ENCODE measurements at regions not wholly inside any gene's neighbourhood (a gene's known extent, or its start where the extent isn't known, plus 50 kb on each side); places are given as distances from the start of the nearest gene placed in this dataset.
"Not testable (repeated sequence)": the region's sequence is repeated elsewhere in the genome, so short reads cannot be mapped to it uniquely, and the experiment has no call there.

- TF ChIP-seq CTCF (IDR thresholded peaks at IDR 0.05; ENCODE audit: control extremely low read depth, extremely low read depth) = no peak
- WGBS, 2 donors = 91 to 95% methylated on average over 32 of the region's 32 CpGs
- ATAC-seq (ENCODE audit: insufficient read depth, low FRiP score) = no peak
These were observed 613.2 kb downstream of the KCNJ18 start for GRCh38 chr17:22305356-22306071.

GRCh38 chr17:22310292-22310691, 618.0 kb downstream of the KCNJ18 start:
- not testable (repeated sequence) for H3K27ac ChIP-seq (ENCODE audit: low read depth in 1 of 2, low read length in 1 of 2); H3K4me3 ChIP-seq; ATAC-seq (ENCODE audit: insufficient read depth, low FRiP score); H3K4me1 ChIP-seq (ENCODE audit: control insufficient read depth in 5 of 5, insufficient read depth in 5 of 5, low read length in 5 of 5); DNase-seq; H3K9ac ChIP-seq (ENCODE audit: insufficient read depth in 1 of 2, low read length in 2 of 2); H3K36me3 ChIP-seq (ENCODE audit: control insufficient read depth in 4 of 4, insufficient read depth in 4 of 4, low read length in 4 of 4); H3K27me3 ChIP-seq (ENCODE audit: control insufficient read depth in 3 of 3, insufficient read depth in 3 of 3, low read length in 2 of 3)
- WGBS, 2 donors = 69 to 80% methylated on average over 7 of the region's 7 CpGs
- peaks cover 0 to 11% (median 3%) of the 10 kb centered on the region in 4 donors for H3K9me3 ChIP-seq (ENCODE audit: control insufficient read depth in 4 of 4, insufficient read depth in 3 of 4, low read length in 3 of 4)

More at GRCh38 chr17:22305356-22306071, 613.2 kb downstream of the KCNJ18 start:
- Histone ChIP-seq H3K36me3 (ENCODE audit: control insufficient read depth in 4 of 4, insufficient read depth in 4 of 4, low read length in 4 of 4) (no peaks in the 10 kb centered on the region), H3K27ac (ENCODE audit: low read depth in 1 of 2, low read length in 1 of 2) (no peak overlapping the region), H3K4me1 (ENCODE audit: control insufficient read depth in 5 of 5, insufficient read depth in 5 of 5, low read length in 5 of 5) (no peaks in the 10 kb centered on the region), H3K27me3 (ENCODE audit: control insufficient read depth in 3 of 3, insufficient read depth in 3 of 3, low read length in 2 of 3) (no peaks in the 10 kb centered on the region), H3K9me3 (ENCODE audit: control insufficient read depth in 4 of 4, insufficient read depth in 3 of 4, low read length in 3 of 4) (peaks cover 0 to 36% (median 8%) of the 10 kb centered on the region in 4 donors), H3K9ac (ENCODE audit: insufficient read depth in 1 of 2, low read length in 2 of 2) (no peak overlapping the region), H3K4me3 (no peak overlapping the region)
- DNase-seq = no peak

- H3K9me3 ChIP-seq (ENCODE audit: control insufficient read depth in 4 of 4, insufficient read depth in 3 of 4, low read length in 3 of 4) = peaks cover 0 to 11% (median 0%) of the 10 kb centered on the region in 4 donors
- no peak for ATAC-seq (ENCODE audit: insufficient read depth, low FRiP score)
- no peaks in the 10 kb centered on the region for H3K36me3 ChIP-seq (ENCODE audit: control insufficient read depth in 4 of 4, insufficient read depth in 4 of 4, low read length in 4 of 4)
- no peak for TF ChIP-seq CTCF (IDR thresholded peaks at IDR 0.05; ENCODE audit: control extremely low read depth, extremely low read depth)
- WGBS, 2 donors = 60 to 65% methylated on average over 26 of the region's 26 CpGs
- H3K4me3 ChIP-seq = no peak overlapping the region
- no peak for DNase-seq
- H3K4me1 ChIP-seq (ENCODE audit: control insufficient read depth in 5 of 5, insufficient read depth in 5 of 5, low read length in 5 of 5) = no peaks in the 10 kb centered on the region
- H3K27ac ChIP-seq (ENCODE audit: low read depth in 1 of 2, low read length in 1 of 2) = no peak overlapping the region
- no peaks in the 10 kb centered on the region for H3K27me3 ChIP-seq (ENCODE audit: control insufficient read depth in 3 of 3, insufficient read depth in 3 of 3, low read length in 2 of 3)
- no peak overlapping the region for H3K9ac ChIP-seq (ENCODE audit: insufficient read depth in 1 of 2, low read length in 2 of 2)
These were observed 618.7 kb downstream of the KCNJ18 start for GRCh38 chr17:22310717-22311686.

GRCh38 chr17:22321001-22321400, 628.7 kb downstream of the KCNJ18 start:
- not testable (repeated sequence) for H3K36me3 ChIP-seq (ENCODE audit: control insufficient read depth in 4 of 4, insufficient read depth in 4 of 4, low read length in 4 of 4); H3K4me1 ChIP-seq (ENCODE audit: control insufficient read depth in 5 of 5, insufficient read depth in 5 of 5, low read length in 5 of 5); H3K9ac ChIP-seq (ENCODE audit: insufficient read depth in 1 of 2, low read length in 2 of 2); H3K27me3 ChIP-seq (ENCODE audit: control insufficient read depth in 3 of 3, insufficient read depth in 3 of 3, low read length in 2 of 3); DNase-seq; H3K4me3 ChIP-seq; H3K9me3 ChIP-seq (ENCODE audit: control insufficient read depth in 4 of 4, insufficient read depth in 3 of 4, low read length in 3 of 4); H3K27ac ChIP-seq (ENCODE audit: low read depth in 1 of 2, low read length in 1 of 2); ATAC-seq (ENCODE audit: insufficient read depth, low FRiP score)
- 70 to 83% methylated on average over 4 of the region's 4 CpGs for WGBS, 2 donors

GRCh38 chr17:22322893-22323550, 630.7 kb downstream of the KCNJ18 start:
- H3K9ac ChIP-seq (ENCODE audit: insufficient read depth in 1 of 2, low read length in 2 of 2); ATAC-seq (ENCODE audit: insufficient read depth, low FRiP score): not testable (repeated sequence)
- WGBS, 2 donors = 70 to 76% methylated on average over 11 of the region's 11 CpGs

More at GRCh38 chr17:22322893-22323550, 630.7 kb downstream of the KCNJ18 start:
- not testable (repeated sequence) for H3K4me3 ChIP-seq; H3K27me3 ChIP-seq (ENCODE audit: control insufficient read depth in 3 of 3, insufficient read depth in 3 of 3, low read length in 2 of 3); H3K4me1 ChIP-seq (ENCODE audit: control insufficient read depth in 5 of 5, insufficient read depth in 5 of 5, low read length in 5 of 5); H3K9me3 ChIP-seq (ENCODE audit: control insufficient read depth in 4 of 4, insufficient read depth in 3 of 4, low read length in 3 of 4); DNase-seq; H3K36me3 ChIP-seq (ENCODE audit: control insufficient read depth in 4 of 4, insufficient read depth in 4 of 4, low read length in 4 of 4); H3K27ac ChIP-seq (ENCODE audit: low read depth in 1 of 2, low read length in 1 of 2)
